ENCODE measurements at regions not wholly inside any gene's neighbourhood (a gene's known extent, or its start where the extent isn't known, plus 50 kb on each side); places are given as distances from the start of the nearest gene placed in this dataset.

DNA sequence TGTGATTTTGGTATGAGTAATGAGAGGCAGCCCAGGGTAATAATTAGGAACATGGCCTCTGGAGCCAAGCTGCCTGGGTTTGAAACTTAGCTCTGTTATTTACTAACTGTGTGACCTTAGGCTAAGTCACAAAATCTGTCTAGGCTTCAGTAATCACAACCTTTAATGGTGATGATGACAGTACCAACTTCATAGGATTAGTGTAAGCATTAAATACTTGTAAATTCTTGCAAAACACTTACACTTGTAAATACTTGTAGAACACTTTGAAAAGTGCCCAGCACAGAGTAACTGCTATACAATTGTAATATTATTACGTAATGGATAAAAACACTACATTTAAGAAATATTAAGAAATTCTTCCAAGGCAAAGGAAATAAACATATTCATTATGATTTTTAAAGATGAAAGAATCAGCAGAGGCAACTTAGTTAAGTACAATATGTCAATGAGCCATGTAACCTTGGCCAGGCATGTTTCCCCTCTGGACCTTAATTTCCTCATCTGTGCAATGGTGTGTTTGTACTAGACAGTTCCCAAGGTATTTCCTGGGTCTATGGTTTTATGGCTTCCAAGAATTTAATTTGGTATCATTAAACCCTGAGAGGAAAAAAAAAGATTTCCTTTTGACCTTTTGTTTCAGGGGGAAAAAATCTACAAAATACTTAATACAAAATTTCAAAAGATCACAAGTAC lies 628.5 kb upstream of the KLHL1 start:
- CTCF ChIA-PET = no interaction called here
- TF ChIP-seq CTCF (IDR thresholded peaks at IDR 0.05; ENCODE audit: low read depth, low read length) = no peak
- no peaks in the 10 kb centered on the region for H3K27me3 ChIP-seq (ENCODE audit: control insufficient read depth, insufficient read depth, low read length)
- no peaks in the 10 kb centered on the region for H3K9me3 ChIP-seq (ENCODE audit: control insufficient read depth, insufficient read depth, low read length)
- H3K27ac ChIP-seq (ENCODE audit: low read depth, low read length) = no peak overlapping the region
- POLR2A ChIA-PET = no interaction called here
- no peak for DNase-seq (ENCODE audit: low read depth, low spot score)
- H3K4me3 ChIP-seq (ENCODE audit: low read depth, low read length) = no peak overlapping the region

DNA sequence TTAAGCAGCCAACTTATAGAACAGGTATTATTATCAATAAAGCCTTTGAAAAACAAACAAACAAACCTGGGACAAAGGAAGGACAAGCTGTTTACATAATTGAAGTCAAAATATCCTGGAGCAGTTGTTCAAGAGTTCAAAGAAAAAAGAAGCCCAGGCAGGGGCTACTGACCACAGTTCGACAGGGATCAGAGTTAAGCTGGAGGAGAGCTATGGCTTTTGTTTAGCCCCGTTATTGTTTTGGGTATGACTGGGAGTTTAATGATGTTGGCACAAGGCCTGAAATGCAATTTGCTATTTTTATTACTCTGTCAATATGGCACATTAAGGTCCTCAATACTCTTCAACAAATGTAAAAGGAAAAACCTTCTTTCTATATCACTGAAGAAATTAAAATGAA lies 624.4 kb upstream of the KLHL1 start:
- H3K27me3 ChIP-seq (ENCODE audit: control insufficient read depth, insufficient read depth, low read length) = no peaks in the 10 kb centered on the region
- no peak overlapping the region for H3K27ac ChIP-seq (ENCODE audit: low read depth, low read length)
- DNase-seq (ENCODE audit: low read depth, low spot score) = no peak
- CTCF ChIA-PET = no interaction called here
- H3K4me3 ChIP-seq (ENCODE audit: low read depth, low read length) = no peak overlapping the region
- POLR2A ChIA-PET = no interaction called here
- no peak for TF ChIP-seq CTCF (IDR thresholded peaks at IDR 0.05; ENCODE audit: low read depth, low read length)
- H3K9me3 ChIP-seq (ENCODE audit: control insufficient read depth, insufficient read depth, low read length) = no peaks in the 10 kb centered on the region

GRCh38 chr13:70729369-70729768 lies 621.1 kb upstream of the KLHL1 start:
- ChIA-PET CTCF (no interaction called here), POLR2A (no interaction called here)
- Histone ChIP-seq H3K4me3 (ENCODE audit: low read depth, low read length) (no peak overlapping the region), H3K27ac (ENCODE audit: low read depth, low read length) (no peak overlapping the region), H3K9me3 (ENCODE audit: control insufficient read depth, insufficient read depth, low read length) (no peaks in the 10 kb centered on the region), H3K27me3 (ENCODE audit: control insufficient read depth, insufficient read depth, low read length) (no peaks in the 10 kb centered on the region)
- no peak for TF ChIP-seq CTCF (IDR thresholded peaks at IDR 0.05; ENCODE audit: low read depth, low read length)
- no peak for DNase-seq (ENCODE audit: low read depth, low spot score)

- POLR2A ChIA-PET = no interaction called here
- Histone ChIP-seq H3K4me3 (ENCODE audit: low read depth, low read length) (no peak overlapping the region), H3K9me3 (ENCODE audit: control insufficient read depth, insufficient read depth, low read length) (no peaks in the 10 kb centered on the region), H3K27ac (ENCODE audit: low read depth, low read length) (no peak overlapping the region), H3K27me3 (ENCODE audit: control insufficient read depth, insufficient read depth, low read length) (no peaks in the 10 kb centered on the region)
- no peak for DNase-seq (ENCODE audit: low read depth, low spot score)
- CTCF ChIA-PET = interaction anchor here (0.9 to 1.3 kb wide), 2 partner anchors 237 to 240 kb away, joined by 3 to 5 read pairs; no protein-coding TSS in a partner anchor
- peak; percentile 34 for TF ChIP-seq CTCF (IDR thresholded peaks at IDR 0.05; ENCODE audit: low read depth, low read length)
Measured at GRCh38 chr13:70723732-70724131, 615.5 kb upstream of the KLHL1 start.

DNA sequence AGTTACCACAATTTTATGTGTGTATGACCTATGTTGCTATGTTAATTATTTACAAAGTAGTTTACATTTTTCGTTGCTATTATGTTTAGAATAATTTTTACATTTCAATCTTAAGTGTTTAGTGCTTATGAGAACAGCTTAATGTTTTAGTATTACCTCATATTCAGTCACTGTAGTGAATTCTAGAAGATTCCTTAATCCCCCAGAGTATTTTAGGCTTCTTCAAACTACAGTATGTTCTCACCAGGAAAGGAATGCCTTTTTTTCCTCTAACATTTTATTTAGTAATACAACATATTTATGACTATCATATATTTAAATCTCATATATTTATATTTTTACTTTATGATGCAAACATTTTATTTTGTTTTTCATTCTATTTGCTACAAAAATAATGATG lies 612.1 kb upstream of the KLHL1 start:
- Histone ChIP-seq H3K4me3 (ENCODE audit: low read depth, low read length) (no peak overlapping the region), H3K9me3 (ENCODE audit: control insufficient read depth, insufficient read depth, low read length) (no peaks in the 10 kb centered on the region), H3K27ac (ENCODE audit: low read depth, low read length) (no peak overlapping the region), H3K27me3 (ENCODE audit: control insufficient read depth, insufficient read depth, low read length) (no peaks in the 10 kb centered on the region)
- no peak for TF ChIP-seq CTCF (IDR thresholded peaks at IDR 0.05; ENCODE audit: low read depth, low read length)
- CTCF ChIA-PET = no interaction called here
- POLR2A ChIA-PET = no interaction called here
- DNase-seq (ENCODE audit: low read depth, low spot score) = no peak
